Stimulated activated CD8-positive, alpha-beta memory T cell treated with anti-CD3 and anti-CD28 coated beads, Interleukin-4, amount 100 ng/mL, for 48 hours (primary cell): ENCODE measurements at regions not wholly inside any gene's neighbourhood (a gene's known extent, or its start where the extent isn't known, plus 50 kb on each side); places are given as distances from the start of the nearest gene placed in this dataset.

Experiments
- DNase-seq: peaks from one replicate; pipeline ENCODE4 v3.0.0-alpha.2; 2020

GRCh38 chr2:53442783-53443182 lies 324.8 kb upstream of the CHAC2 start:
- no peak for DNase-seq

- DNase-seq, result no peak
Observed at GRCh38 chr2:53442093-53442492, 325.5 kb upstream of the CHAC2 start.

GRCh38 chr2:53438692-53439091 lies 328.9 kb upstream of the CHAC2 start:
- DNase-seq, result no peak

GRCh38 chr2:53438100-53438499 lies 329.5 kb upstream of the CHAC2 start:
- DNase-seq, result no peak

- no peak for DNase-seq
Observed at GRCh38 chr2:53437371-53437770, 330.2 kb upstream of the CHAC2 start.

GRCh38 chr2:53436882-53437281 lies 330.7 kb upstream of the CHAC2 start:
- DNase-seq, result no peak

GRCh38 chr2:53435610-53436009 lies 332.0 kb upstream of the CHAC2 start:
- DNase-seq, result no peak

GRCh38 chr2:53434466-53434865 lies 333.1 kb upstream of the CHAC2 start:
- DNase-seq, result no peak

- no peak for DNase-seq
Observed at GRCh38 chr2:53432936-53433335, 334.7 kb upstream of the CHAC2 start.

- DNase-seq, result no peak
Observed at GRCh38 chr2:53429901-53430300, 337.7 kb upstream of the CHAC2 start.

- DNase-seq, result no peak
Observed at GRCh38 chr2:53424902-53425301, 342.7 kb upstream of the CHAC2 start.

- DNase-seq, result no peak
Observed at GRCh38 chr2:53423465-53423864, 344.1 kb upstream of the CHAC2 start.

- DNase-seq, result no peak
Observed at GRCh38 chr2:53422979-53423378, 344.6 kb upstream of the CHAC2 start.

GRCh38 chr2:53417385-53417784 lies 350.2 kb upstream of the CHAC2 start:
- no peak for DNase-seq

- no peak for DNase-seq
Observed at GRCh38 chr2:53407363-53408080, 360.1 kb upstream of the CHAC2 start.

- DNase-seq, result no peak
Observed at GRCh38 chr2:53403792-53404413, 363.7 kb upstream of the CHAC2 start.

GRCh38 chr2:53397085-53397484 lies 370.5 kb upstream of the CHAC2 start:
- DNase-seq, result no peak

- DNase-seq, result no peak
Observed at GRCh38 chr2:53381271-53381670, 386.3 kb upstream of the CHAC2 start.

- no peak for DNase-seq
Observed at GRCh38 chr2:53379547-53379946, 388.1 kb upstream of the CHAC2 start.

- no peak for DNase-seq
Observed at GRCh38 chr2:53378791-53379190, 388.8 kb upstream of the CHAC2 start.

- no peak for DNase-seq
Observed at GRCh38 chr2:53373126-53373525, 394.5 kb upstream of the CHAC2 start.

GRCh38 chr2:53366543-53366942 lies 401.1 kb upstream of the CHAC2 start:
- no peak for DNase-seq

GRCh38 chr2:53362934-53363333 lies 404.7 kb upstream of the CHAC2 start:
- no peak for DNase-seq

GRCh38 chr2:53356291-53356905 lies 411.2 kb upstream of the CHAC2 start:
- no peak for DNase-seq
